ENCODE measurements at regions not wholly inside any gene's neighbourhood (a gene's known extent, or its start where the extent isn't known, plus 50 kb on each side); places are given as distances from the start of the nearest gene placed in this dataset.

DNA sequence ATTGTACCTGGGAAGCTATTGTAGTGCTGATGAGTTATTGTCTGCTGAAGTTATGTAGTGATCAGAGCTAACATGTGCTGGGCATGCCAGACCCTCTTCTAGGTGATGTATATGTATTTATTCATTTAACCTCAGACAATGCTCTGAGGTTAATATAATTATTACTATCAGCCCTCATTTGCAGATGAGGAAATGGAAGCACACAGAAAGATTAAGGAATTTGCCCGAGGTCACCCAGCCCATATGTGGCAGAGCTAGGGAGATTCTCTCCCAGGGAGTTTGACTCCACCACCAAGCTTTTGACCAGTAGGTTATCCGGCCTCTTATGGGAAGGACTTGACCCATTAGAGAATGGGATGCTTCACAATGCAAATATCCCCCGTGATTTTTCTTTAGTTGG is 114.2 kb upstream of the NAV2 start:
- no peaks in the 10 kb centered on the region for H3K36me3 ChIP-seq (ENCODE audit: insufficient read depth, low read length)
- H3K9me3 ChIP-seq (ENCODE audit: low read length): peaks cover 1% of the 10 kb centered on the region
- H3K4me3 ChIP-seq (ENCODE audit: low read length): no peak overlapping the region
- peaks cover 12% of the 10 kb centered on the region for H3K4me1 ChIP-seq (ENCODE audit: insufficient read depth, low read length)
- H3K27me3 ChIP-seq (ENCODE audit: insufficient read depth, low read length): no peaks in the 10 kb centered on the region
- no peak overlapping the region for H2AFZ ChIP-seq (ENCODE audit: low read depth, low read length)

DNA sequence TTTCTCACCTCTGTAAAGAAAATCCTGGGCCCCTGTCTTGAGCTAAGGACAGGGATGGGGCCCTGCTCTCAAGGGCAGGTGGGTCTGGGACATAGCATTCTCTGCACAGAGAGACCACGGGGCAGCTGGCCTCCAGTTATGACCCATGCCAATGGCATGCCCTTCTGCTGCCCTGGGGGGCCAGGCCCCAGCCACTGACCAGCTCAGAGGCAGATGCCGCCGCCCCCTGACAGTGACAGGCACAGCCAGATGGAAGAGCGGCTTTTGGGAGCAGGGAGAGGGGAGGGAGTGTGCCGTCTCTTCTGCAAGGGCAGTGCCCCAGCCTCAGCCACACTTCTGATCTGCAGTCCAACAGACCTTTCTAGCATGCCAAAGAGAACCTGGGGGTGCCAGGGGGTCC is 114.8 kb upstream of the NAV2 start:
- no peaks in the 10 kb centered on the region for H3K27me3 ChIP-seq (ENCODE audit: insufficient read depth, low read length)
- no peak overlapping the region for H2AFZ ChIP-seq (ENCODE audit: low read depth, low read length)
- H3K4me3 ChIP-seq (ENCODE audit: low read length): no peak overlapping the region
- H3K9me3 ChIP-seq (ENCODE audit: low read length): peaks cover 1% of the 10 kb centered on the region
- H3K4me1 ChIP-seq (ENCODE audit: insufficient read depth, low read length): peaks cover 12% of the 10 kb centered on the region
- no peaks in the 10 kb centered on the region for H3K36me3 ChIP-seq (ENCODE audit: insufficient read depth, low read length)

DNA sequence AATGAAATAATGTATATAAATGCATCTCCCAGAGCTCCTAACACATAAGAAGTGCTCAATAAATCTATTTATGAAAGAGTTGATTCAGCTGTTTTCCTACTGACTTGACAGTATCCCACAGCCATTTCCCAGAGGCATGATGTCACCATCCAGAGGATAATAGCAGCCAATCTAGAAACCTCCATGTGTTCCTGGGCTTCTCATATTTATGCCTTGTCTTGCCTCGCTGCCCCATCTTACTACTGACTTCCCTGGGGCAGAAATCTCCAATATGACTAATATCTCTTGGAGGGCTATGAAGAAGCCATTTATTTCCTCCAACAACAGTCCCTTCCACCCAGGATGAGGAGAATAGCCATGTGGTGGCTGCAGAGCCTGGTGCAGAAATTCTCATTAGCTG is 115.4 kb upstream of the NAV2 start:
- Histone ChIP-seq H3K4me3 (ENCODE audit: low read length) (no peak overlapping the region), H3K9me3 (ENCODE audit: low read length) (peaks cover 1% of the 10 kb centered on the region), H3K27me3 (ENCODE audit: insufficient read depth, low read length) (no peaks in the 10 kb centered on the region), H2AFZ (ENCODE audit: low read depth, low read length) (no peak overlapping the region), H3K36me3 (ENCODE audit: insufficient read depth, low read length) (no peaks in the 10 kb centered on the region), H3K4me1 (ENCODE audit: insufficient read depth, low read length) (peaks cover 12% of the 10 kb centered on the region)

DNA sequence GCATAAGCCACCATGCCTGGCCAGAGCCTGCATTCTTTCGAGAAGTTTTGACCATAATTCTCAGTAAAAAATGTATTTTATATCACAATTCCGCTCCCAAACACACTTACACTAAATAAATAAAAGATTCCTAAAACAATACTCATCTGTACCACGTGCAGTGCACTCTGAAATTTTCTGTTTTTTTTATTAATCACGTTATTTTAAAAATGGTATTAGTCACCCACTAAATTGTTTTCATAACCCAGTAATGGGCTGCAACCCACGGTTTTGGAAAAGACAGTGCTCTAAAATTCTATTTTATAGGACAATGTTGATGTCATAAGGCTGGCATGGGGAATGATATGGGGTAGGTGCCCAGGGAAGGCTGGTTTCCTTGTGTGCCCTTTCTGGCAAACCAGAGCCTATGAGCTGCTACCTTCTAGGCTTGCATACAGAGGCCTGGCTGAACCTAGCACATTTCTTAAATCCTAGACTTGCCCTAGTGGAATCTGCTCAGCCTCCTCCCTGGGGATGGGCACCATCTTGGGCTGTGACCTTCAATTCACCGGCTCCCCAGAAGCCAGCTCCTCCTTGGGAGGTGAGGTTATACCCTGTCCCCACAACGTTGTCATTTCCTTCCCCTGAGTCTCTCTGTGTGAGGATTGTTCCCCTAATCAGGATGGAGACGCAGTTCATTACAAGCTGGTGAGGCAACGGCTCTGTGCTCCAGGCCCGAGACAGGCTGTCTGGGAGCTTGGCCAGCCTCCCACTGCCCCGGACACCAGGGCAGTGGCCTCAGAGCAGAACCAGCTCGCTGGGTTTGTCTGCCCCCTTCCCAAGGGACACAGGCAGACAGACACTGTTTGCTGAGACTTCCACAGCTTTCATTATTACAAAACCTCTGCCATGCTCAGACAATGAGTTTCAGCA is 116.5 kb upstream of the NAV2 start:
- H3K27me3 ChIP-seq (ENCODE audit: insufficient read depth, low read length): no peaks in the 10 kb centered on the region
- peaks cover 1% of the 10 kb centered on the region for H3K9me3 ChIP-seq (ENCODE audit: low read length)
- peaks cover 12% of the 10 kb centered on the region for H3K4me1 ChIP-seq (ENCODE audit: insufficient read depth, low read length)
- H2AFZ ChIP-seq (ENCODE audit: low read depth, low read length): no peak overlapping the region
- no peak overlapping the region for H3K4me3 ChIP-seq (ENCODE audit: low read length)
- H3K36me3 ChIP-seq (ENCODE audit: insufficient read depth, low read length): no peaks in the 10 kb centered on the region

DNA sequence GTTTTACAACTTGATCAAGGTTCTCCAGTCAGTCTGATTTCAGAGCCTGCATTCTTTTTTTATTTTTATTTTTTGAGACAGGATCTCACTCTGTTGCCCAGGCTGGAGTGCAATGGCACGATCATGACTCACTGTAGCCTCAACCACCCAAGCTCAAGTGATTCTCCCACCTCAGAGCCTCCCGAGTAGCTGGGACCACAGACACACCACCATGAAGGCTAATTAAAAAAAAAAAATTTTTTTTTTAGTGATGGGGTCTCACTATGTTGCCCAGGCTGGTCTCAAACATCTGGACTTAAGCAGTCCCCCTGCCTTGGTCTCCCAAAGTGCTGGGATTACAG is 117.2 kb upstream of the NAV2 start:
- H3K4me1 ChIP-seq (ENCODE audit: insufficient read depth, low read length): peaks cover 12% of the 10 kb centered on the region
- H3K4me3 ChIP-seq (ENCODE audit: low read length): no peak overlapping the region
- H3K27me3 ChIP-seq (ENCODE audit: insufficient read depth, low read length): no peaks in the 10 kb centered on the region
- no peaks in the 10 kb centered on the region for H3K36me3 ChIP-seq (ENCODE audit: insufficient read depth, low read length)
- no peak overlapping the region for H2AFZ ChIP-seq (ENCODE audit: low read depth, low read length)
- H3K9me3 ChIP-seq (ENCODE audit: low read length): peaks cover 1% of the 10 kb centered on the region

DNA sequence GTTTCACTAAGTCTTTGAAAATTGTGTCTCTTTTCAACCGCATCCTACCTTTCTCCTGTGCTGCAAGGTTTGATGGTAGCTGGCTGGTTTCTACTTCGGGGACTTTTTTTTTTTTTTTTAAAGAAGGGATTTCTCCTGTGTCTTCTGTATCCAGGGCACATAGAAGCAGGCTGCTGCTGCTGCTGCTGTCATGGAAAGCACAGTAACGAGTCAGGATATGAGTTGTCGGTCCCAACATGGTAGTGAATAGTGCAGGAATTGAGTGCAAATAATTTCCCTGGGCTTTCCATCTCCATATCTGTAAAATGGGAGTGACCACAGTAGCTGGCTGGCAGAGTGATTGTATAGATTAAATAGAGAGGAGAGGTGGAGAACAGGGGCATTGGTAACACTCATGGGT is 118.3 kb upstream of the NAV2 start:
- H3K36me3 ChIP-seq (ENCODE audit: insufficient read depth, low read length): no peaks in the 10 kb centered on the region
- no peak overlapping the region for H2AFZ ChIP-seq (ENCODE audit: low read depth, low read length)
- H3K4me3 ChIP-seq (ENCODE audit: low read length): no peak overlapping the region
- H3K9me3 ChIP-seq (ENCODE audit: low read length): peaks cover 1% of the 10 kb centered on the region
- H3K27me3 ChIP-seq (ENCODE audit: insufficient read depth, low read length): no peaks in the 10 kb centered on the region
- peaks cover 12% of the 10 kb centered on the region for H3K4me1 ChIP-seq (ENCODE audit: insufficient read depth, low read length)

DNA sequence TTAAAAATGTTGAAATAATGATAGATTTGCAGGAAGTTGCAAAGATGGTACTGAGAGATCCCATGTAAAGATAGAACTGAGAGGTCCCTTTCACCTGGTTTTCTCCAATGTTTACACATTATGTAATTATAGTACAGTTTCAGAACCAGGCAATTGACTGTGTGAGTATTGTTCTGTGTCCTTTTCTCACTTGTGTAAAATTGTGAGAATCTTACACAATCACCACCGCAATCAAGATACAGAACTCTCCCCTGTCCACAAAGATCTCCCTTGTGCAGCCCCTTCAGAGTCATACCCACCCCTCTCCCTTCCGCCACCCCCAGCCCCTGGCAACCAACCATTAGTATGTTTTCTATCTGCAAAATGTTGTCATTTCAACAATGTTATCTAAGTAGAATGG is 119.8 kb upstream of the NAV2 start:
- no peaks in the 10 kb centered on the region for H3K27me3 ChIP-seq (ENCODE audit: insufficient read depth, low read length)
- no peak overlapping the region for H3K4me3 ChIP-seq (ENCODE audit: low read length)
- no peak overlapping the region for H2AFZ ChIP-seq (ENCODE audit: low read depth, low read length)
- H3K4me1 ChIP-seq (ENCODE audit: insufficient read depth, low read length): peaks cover under 1% of the 10 kb centered on the region
- H3K36me3 ChIP-seq (ENCODE audit: insufficient read depth, low read length): no peaks in the 10 kb centered on the region
- H3K9me3 ChIP-seq (ENCODE audit: low read length): peaks cover 3% of the 10 kb centered on the region

DNA sequence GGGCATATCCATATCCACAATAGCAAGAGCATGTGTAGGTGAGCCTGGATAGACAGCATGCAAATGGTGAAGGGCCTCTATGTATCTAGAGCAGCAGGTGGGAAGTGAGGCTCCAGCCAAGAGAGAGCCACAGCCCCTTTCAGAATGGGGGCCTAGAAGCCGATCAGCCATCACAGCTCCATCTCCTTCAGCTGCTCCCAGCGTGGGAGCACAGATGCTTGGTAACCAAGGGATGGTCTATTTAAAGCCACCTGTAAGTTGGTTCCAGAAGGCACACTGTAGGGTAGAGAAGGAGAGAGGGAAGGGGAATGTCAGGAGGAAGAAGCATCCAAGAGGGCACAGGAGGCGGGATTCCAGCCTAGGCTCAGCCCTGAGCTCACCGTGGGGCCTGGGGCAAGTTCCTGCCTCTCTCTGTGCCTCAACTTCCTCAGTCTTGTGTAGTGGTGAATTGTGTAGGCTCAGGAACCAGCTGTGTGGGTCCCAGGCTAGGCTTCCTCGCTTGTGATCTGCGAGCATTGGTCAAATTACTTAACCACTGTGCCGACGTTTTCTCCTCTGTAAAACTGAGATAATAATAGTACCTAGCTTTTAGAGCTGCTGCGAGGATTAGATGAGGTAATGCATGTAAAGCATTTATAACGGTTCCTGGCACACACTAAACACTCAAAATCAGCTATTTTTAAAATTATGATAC is 122.9 kb upstream of the NAV2 start:
- no peaks in the 10 kb centered on the region for H3K4me1 ChIP-seq (ENCODE audit: insufficient read depth, low read length)
- no peak overlapping the region for H2AFZ ChIP-seq (ENCODE audit: low read depth, low read length)
- peaks cover 8% of the 10 kb centered on the region for H3K9me3 ChIP-seq (ENCODE audit: low read length)
- H3K4me3 ChIP-seq (ENCODE audit: low read length): no peak overlapping the region
- H3K36me3 ChIP-seq (ENCODE audit: insufficient read depth, low read length): no peaks in the 10 kb centered on the region
- H3K27me3 ChIP-seq (ENCODE audit: insufficient read depth, low read length): no peaks in the 10 kb centered on the region

DNA sequence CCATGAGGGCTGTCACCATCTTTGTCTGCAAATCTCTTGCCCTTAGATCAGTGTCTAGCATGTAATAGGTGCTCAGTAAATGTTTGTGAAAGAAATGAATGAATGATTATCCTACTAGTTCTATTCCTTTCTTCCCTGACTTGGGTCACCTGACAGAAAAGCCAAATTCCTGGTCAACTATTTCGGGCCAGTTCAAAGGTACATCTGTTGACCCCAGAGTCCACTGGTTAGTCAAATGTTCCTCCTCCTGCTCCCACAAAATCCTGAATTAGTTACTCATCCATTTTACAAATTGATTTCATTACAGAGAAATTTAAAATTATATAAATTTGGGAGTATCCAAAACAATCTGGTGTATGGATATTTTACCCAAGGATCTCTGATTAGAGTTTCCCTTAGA is 124.7 kb upstream of the NAV2 start:
- no peaks in the 10 kb centered on the region for H3K36me3 ChIP-seq (ENCODE audit: insufficient read depth, low read length)
- no peak overlapping the region for H3K4me3 ChIP-seq (ENCODE audit: low read length)
- H2AFZ ChIP-seq (ENCODE audit: low read depth, low read length): no peak overlapping the region
- H3K9me3 ChIP-seq (ENCODE audit: low read length): peaks cover 7% of the 10 kb centered on the region
- H3K4me1 ChIP-seq (ENCODE audit: insufficient read depth, low read length): no peaks in the 10 kb centered on the region
- H3K27me3 ChIP-seq (ENCODE audit: insufficient read depth, low read length): no peaks in the 10 kb centered on the region

DNA sequence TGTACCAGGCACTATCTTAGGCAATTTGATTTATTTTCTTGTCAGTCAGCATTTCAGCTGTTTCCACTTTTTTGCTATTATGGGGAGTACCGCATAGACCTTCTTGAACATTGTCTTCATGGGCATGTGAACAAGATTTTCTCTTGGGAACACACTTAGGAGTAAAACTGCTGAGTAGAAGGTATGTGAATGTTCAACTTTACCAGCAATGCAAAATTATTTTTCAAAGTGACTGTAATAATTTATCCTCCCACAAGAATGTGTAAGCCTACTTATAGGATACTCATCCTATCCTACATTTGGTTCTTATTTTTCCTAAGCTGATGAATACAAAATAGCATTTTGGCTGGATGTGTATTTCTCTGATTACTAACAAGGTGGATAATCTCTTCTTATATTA is 132.0 kb upstream of the NAV2 start:
- no peaks in the 10 kb centered on the region for H3K9me3 ChIP-seq (ENCODE audit: low read length)
- H3K4me3 ChIP-seq (ENCODE audit: low read length): no peak overlapping the region
- H2AFZ ChIP-seq (ENCODE audit: low read depth, low read length): no peak overlapping the region
- H3K27me3 ChIP-seq (ENCODE audit: insufficient read depth, low read length): no peaks in the 10 kb centered on the region
- peaks cover 20% of the 10 kb centered on the region for H3K4me1 ChIP-seq (ENCODE audit: insufficient read depth, low read length)
- H3K36me3 ChIP-seq (ENCODE audit: insufficient read depth, low read length): no peaks in the 10 kb centered on the region

DNA sequence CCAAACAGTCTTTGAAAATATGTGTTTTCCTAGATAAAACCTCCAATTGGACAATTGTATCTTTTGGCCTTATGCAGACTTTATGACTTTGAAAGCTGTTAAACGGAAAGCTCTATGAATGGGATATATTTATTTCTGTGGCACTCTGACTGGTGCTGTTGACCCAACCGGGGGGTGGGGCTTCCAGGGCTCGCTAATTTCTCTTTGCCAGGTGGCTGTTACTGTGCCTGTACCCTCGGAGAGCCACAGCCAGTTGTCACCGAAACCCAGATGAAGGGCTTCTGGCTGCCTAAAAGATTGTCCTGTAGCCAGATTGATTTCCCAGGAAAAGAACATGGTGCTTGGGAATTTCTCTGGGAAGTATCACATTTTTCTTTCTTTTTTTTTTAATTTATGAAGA is 132.7 kb upstream of the NAV2 start:
- H3K9me3 ChIP-seq (ENCODE audit: low read length): no peaks in the 10 kb centered on the region
- H2AFZ ChIP-seq (ENCODE audit: low read depth, low read length): no peak overlapping the region
- H3K36me3 ChIP-seq (ENCODE audit: insufficient read depth, low read length): no peaks in the 10 kb centered on the region
- peaks cover 20% of the 10 kb centered on the region for H3K4me1 ChIP-seq (ENCODE audit: insufficient read depth, low read length)
- no peak overlapping the region for H3K4me3 ChIP-seq (ENCODE audit: low read length)
- no peaks in the 10 kb centered on the region for H3K27me3 ChIP-seq (ENCODE audit: insufficient read depth, low read length)

DNA sequence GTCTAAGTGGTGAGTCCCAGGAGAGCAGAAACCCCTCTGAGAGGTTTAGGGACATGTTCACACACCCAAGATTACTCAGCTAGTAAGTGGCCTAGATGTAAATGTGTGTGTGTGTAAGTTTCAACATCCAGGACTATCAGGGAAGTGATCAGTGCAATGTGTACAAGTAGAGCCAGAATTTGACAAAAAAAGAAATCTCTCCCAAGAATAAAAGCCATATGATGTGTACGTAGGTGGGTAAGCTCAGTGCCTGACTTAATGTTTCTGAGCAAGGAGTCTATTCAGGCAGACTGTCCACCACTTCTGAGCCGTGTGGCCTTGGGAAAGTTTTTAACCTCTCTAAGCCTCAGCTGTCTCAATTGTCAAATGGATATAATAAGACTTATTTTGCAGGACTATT is 133.8 kb upstream of the NAV2 start:
- Histone ChIP-seq H3K4me3 (ENCODE audit: low read length) (no peak overlapping the region), H3K9me3 (ENCODE audit: low read length) (no peaks in the 10 kb centered on the region), H3K27me3 (ENCODE audit: insufficient read depth, low read length) (no peaks in the 10 kb centered on the region), H3K36me3 (ENCODE audit: insufficient read depth, low read length) (no peaks in the 10 kb centered on the region), H3K4me1 (ENCODE audit: insufficient read depth, low read length) (peaks cover 20% of the 10 kb centered on the region), H2AFZ (ENCODE audit: low read depth, low read length) (no peak overlapping the region)

DNA sequence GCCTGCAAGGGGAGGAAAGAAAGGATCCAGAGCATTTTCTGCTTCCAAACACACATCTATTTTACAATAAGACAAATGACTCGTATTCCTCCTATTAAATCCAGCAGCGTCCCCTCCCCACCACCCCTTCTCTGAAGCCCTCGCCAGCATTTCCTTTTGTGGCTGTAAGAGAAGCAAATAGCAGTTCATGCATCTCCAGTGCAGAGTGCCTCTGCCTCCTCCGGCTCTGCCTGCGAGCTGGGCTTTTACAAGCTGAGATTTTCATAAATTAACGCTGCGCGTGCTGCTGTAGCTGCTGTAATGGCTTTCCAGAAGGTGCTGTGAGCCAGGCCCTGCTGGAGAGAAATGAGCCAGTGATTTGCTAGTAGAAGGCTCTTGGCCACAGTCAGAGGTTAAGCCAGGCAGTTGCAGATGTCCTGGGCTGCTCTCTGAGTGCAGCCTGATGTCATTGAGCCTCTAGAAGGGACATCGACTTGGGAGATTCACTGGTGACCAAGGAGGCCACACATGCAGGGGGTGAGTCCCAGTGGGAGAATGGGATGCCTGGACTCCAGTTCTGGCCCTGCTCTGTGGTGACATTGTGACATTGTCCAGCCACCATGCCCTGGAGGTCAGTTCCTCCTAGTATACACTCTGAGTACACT is 134.5 kb upstream of the NAV2 start:
- H3K4me3 ChIP-seq (ENCODE audit: low read length): peak overlapping the region; percentile 26

More for the DNA sequence above, 134.5 kb upstream of the NAV2 start:
- H3K4me1 ChIP-seq (ENCODE audit: insufficient read depth, low read length): peaks cover 20% of the 10 kb centered on the region
- no peaks in the 10 kb centered on the region for H3K27me3 ChIP-seq (ENCODE audit: insufficient read depth, low read length)
- peak overlapping the region; percentile 37 for H2AFZ ChIP-seq (ENCODE audit: low read depth, low read length)
- no peaks in the 10 kb centered on the region for H3K36me3 ChIP-seq (ENCODE audit: insufficient read depth, low read length)
- H3K9me3 ChIP-seq (ENCODE audit: low read length): no peaks in the 10 kb centered on the region

Measured in neuron (in vitro differentiated cells).